CD4-positive, alpha-beta memory T cell (primary cell): ENCODE measurements at regions not wholly inside any gene's neighbourhood (a gene's known extent, or its start where the extent isn't known, plus 50 kb on each side); places are given as distances from the start of the nearest gene placed in this dataset.

Experiments
- CTCF ChIA-PET: fragments of 350-600 bp; sonication (Branson Sonifier 250); formaldehyde crosslinking; loops from one replicate; lab custom pipeline; 2021; ENCODE audit warnings: inconsistent platforms; ENCODE audit not compliant: partially characterized antibody; lab: Charles Lee
- POLR2A ChIA-PET: fragments of 350-600 bp; sonication (Branson Sonifier 250); formaldehyde crosslinking; loops from one replicate; lab custom pipeline; 2021; ENCODE audit not compliant: partially characterized antibody; lab: Charles Lee
- DNase-seq, 5 donors: peaks; one replicate each; pipeline versions ENCODE4 v3.0.0 to v3.0.0-alpha.2; 2020 to 2022; ENCODE audit warnings: mixed read lengths in 1 of 5
- H3K27ac ChIP-seq: one replicate; pipeline ENCODE4 v1.7.0; 2013; ENCODE audit warnings: low read depth, low read length
- H3K27me3 ChIP-seq: 2 replicates; pipeline ENCODE4 v1.7.0; 2013; ENCODE audit warnings: mild to moderate bottlenecking, low read length, moderate library complexity; ENCODE audit not compliant: insufficient read depth
- H3K36me3 ChIP-seq: 2 replicates; pipeline ENCODE4 v1.7.0; 2013; ENCODE audit warnings: mild to moderate bottlenecking, low read length, moderate library complexity; ENCODE audit not compliant: insufficient read depth
- H3K4me1 ChIP-seq: 2 replicates; pipeline ENCODE4 v1.7.0; 2013; ENCODE audit warnings: mild to moderate bottlenecking, low read length, moderate library complexity; ENCODE audit not compliant: insufficient read depth
- H3K4me3 ChIP-seq, 2 donors: one replicate each; pipeline ENCODE4 v1.7.0; 2013; ENCODE audit warnings: low read length in 2 of 2, mild to moderate bottlenecking in 1 of 2
- H3K9me3 ChIP-seq, 2 donors: one replicate each; pipeline ENCODE4 v1.7.0; 2013; ENCODE audit warnings: low read length in 2 of 2, control low read depth in 1 of 2; ENCODE audit not compliant: control insufficient read depth in 1 of 2
- H3K27ac Mint-ChIP-seq, 7 donors: one replicate each; pipeline ENCODE4 v1.8.0; 2020 to 2021; ENCODE audit warnings: mixed read lengths in 7 of 7, mild to moderate bottlenecking in 6 of 7, inconsistent platforms in 3 of 7, moderate library complexity in 3 of 7
- H3K27me3 Mint-ChIP-seq, 2 donors: one replicate each; pipeline ENCODE4 v1.8.0; 2020 to 2021; ENCODE audit warnings: mixed read lengths in 2 of 2
- H3K36me3 Mint-ChIP-seq, 2 donors: one replicate each; pipeline ENCODE4 v1.8.0; 2020 to 2021; ENCODE audit warnings: mixed read lengths in 2 of 2, inconsistent platforms in 1 of 2, mild to moderate bottlenecking in 1 of 2
- H3K4me1 Mint-ChIP-seq, 4 donors: one replicate each; pipeline ENCODE4 v1.8.0; 2020 to 2021; ENCODE audit warnings: mixed read lengths in 4 of 4, mild to moderate bottlenecking in 1 of 4
- H3K4me3 Mint-ChIP-seq, 8 donors: one replicate each; pipeline ENCODE4 v1.8.0; 2020 to 2021; ENCODE audit warnings: mixed read lengths in 8 of 8, mild to moderate bottlenecking in 7 of 8, moderate library complexity in 6 of 8, inconsistent platforms in 3 of 8
- H3K9me3 Mint-ChIP-seq, 8 donors: one replicate each; pipeline ENCODE4 v1.8.0; 2020 to 2021; ENCODE audit warnings: mixed read lengths in 8 of 8, mild to moderate bottlenecking in 5 of 8, inconsistent platforms in 3 of 8, moderate library complexity in 1 of 8
- intact Hi-C: fragments of 100-400 bp; cut with micrococcal nuclease; formaldehyde crosslinking; loops from one replicate; pipeline ENCODE4 v1.15.1; 2023

- Histone ChIP-seq H3K36me3 (no peaks in the 10 kb centered on the region), H3K4me1 (peaks cover 8% of the 10 kb centered on the region), H3K9me3 (no peaks in the 10 kb centered on the region), H3K27me3 (no peaks in the 10 kb centered on the region), H3K4me3 (no peak overlapping the region), H3K27ac (no peak overlapping the region)
- Mint-ChIP-seq H3K27ac (no peak overlapping the region), H3K27me3 (no peaks in the 10 kb centered on the region), H3K36me3 (no peaks in the 10 kb centered on the region), H3K4me3 (no peak overlapping the region), H3K4me1 (peaks cover 11 to 25% (median 16%) of the 10 kb centered on the region in 4 donors), H3K9me3 (no peaks in the 10 kb centered on the region)
- intact Hi-C loops = no loop called here
- ChIA-PET CTCF (no interaction called here), POLR2A (no interaction called here)
- DNase-seq = no peak
Measured at GRCh38 chr12:68498736-68499135, 112.0 kb upstream of the RAP1B start.

GRCh38 chr12:68499616-68500015, 111.1 kb upstream of the RAP1B start:
- H3K27ac Mint-ChIP-seq = no peak overlapping the region
- no peaks in the 10 kb centered on the region for H3K36me3 Mint-ChIP-seq
- H3K4me3 Mint-ChIP-seq = no peak overlapping the region
- Histone ChIP-seq H3K4me3 (no peak overlapping the region), H3K4me1 (peaks cover 8% of the 10 kb centered on the region), H3K36me3 (no peaks in the 10 kb centered on the region), H3K27me3 (no peaks in the 10 kb centered on the region), H3K27ac (no peak overlapping the region), H3K9me3 (no peaks in the 10 kb centered on the region)
- intact Hi-C loops = no loop called here
- H3K4me1 Mint-ChIP-seq = peaks cover 11 to 25% (median 16%) of the 10 kb centered on the region in 4 donors
- CTCF ChIA-PET = interaction anchor here (1.0 kb wide), 1 partner anchor 17 kb away, joined by 3 read pairs; no protein-coding TSS in a partner anchor
- H3K9me3 Mint-ChIP-seq = no peaks in the 10 kb centered on the region
- no peaks in the 10 kb centered on the region for H3K27me3 Mint-ChIP-seq
- POLR2A ChIA-PET = no interaction called here
- no peak for DNase-seq

DNA sequence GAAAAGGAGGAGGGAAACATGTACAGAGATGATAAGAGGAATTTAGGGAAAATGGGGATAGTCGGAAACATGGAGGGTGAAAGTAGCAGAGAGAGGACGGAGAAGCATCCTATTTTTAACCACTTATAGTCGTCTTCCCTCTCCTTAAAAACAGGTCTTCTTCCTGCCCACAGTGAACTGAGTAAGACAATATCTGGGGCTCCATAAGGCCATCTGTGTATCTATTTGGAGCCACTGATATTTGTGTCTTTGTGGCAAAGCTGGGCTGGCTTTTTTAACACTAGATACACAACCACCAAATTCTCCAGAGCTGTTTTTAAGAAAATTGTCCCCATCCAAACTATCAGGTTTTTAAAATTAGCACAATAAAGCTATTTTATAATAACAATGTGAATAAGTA, 109.5 kb upstream of the RAP1B start:
- ChIA-PET CTCF (no interaction called here), POLR2A (no interaction called here)
- Histone ChIP-seq H3K27ac (no peak overlapping the region), H3K4me3 (no peak overlapping the region), H3K36me3 (no peaks in the 10 kb centered on the region), H3K4me1 (peaks cover 8% of the 10 kb centered on the region), H3K9me3 (no peaks in the 10 kb centered on the region), H3K27me3 (no peaks in the 10 kb centered on the region)
- Mint-ChIP-seq H3K27me3 (peaks cover 0 to 1% of the 10 kb centered on the region in 2 donors), H3K9me3 (no peaks in the 10 kb centered on the region), H3K27ac (no peak overlapping the region), H3K4me3 (no peak overlapping the region), H3K4me1 (peaks cover 11 to 24% (median 16%) of the 10 kb centered on the region in 4 donors), H3K36me3 (no peaks in the 10 kb centered on the region)
- intact Hi-C loops = no loop called here
- DNase-seq = no peak

- POLR2A ChIA-PET = no interaction called here
- no peak overlapping the region for H3K4me3 ChIP-seq
Measured at GRCh38 chr12:68505970-68506369, 104.7 kb upstream of the RAP1B start.

DNA sequence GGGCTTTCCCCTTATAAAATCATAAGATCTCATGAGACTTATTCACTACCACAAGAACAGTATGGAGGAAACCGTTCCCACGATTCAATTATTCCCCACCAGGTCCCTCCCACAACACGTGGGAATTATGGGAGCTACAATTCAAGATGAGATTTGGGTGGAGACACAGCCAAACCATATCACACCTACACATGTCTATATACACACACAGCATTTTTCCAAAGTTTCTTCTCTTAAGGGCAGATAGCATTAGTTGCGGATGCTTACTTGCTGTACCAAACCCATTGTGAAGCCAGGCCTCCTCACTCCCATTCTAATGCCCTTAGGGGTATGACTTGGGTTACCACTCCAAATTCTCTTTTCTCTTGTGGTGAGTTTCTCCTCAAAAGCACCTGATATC, 104.1 kb upstream of the RAP1B start:
- Histone ChIP-seq H3K27me3 (no peaks in the 10 kb centered on the region), H3K27ac (no peak overlapping the region), H3K36me3 (no peaks in the 10 kb centered on the region), H3K4me1 (no peaks in the 10 kb centered on the region), H3K4me3 (no peak overlapping the region), H3K9me3 (no peaks in the 10 kb centered on the region)
- intact Hi-C loops = no loop called here
- Mint-ChIP-seq H3K4me3 (no peak overlapping the region), H3K4me1 (peaks cover 0 to 1% (median 0%) of the 10 kb centered on the region in 4 donors), H3K27ac (no peak overlapping the region), H3K27me3 (peaks cover 0 to 1% of the 10 kb centered on the region in 2 donors), H3K9me3 (no peaks in the 10 kb centered on the region), H3K36me3 (no peaks in the 10 kb centered on the region)
- CTCF ChIA-PET = no interaction called here
- no peak for DNase-seq
- POLR2A ChIA-PET = no interaction called here

More at GRCh38 chr12:68505970-68506369, 104.7 kb upstream of the RAP1B start:
- intact Hi-C loops = no loop called here
- no peak overlapping the region for H3K27ac ChIP-seq
- DNase-seq = no peak
- H3K4me1 Mint-ChIP-seq = peaks cover 0 to 1% (median 0%) of the 10 kb centered on the region in 4 donors
- H3K27me3 ChIP-seq = no peaks in the 10 kb centered on the region
- CTCF ChIA-PET = no interaction called here
- no peaks in the 10 kb centered on the region for H3K36me3 ChIP-seq
- H3K36me3 Mint-ChIP-seq = no peaks in the 10 kb centered on the region
- H3K9me3 Mint-ChIP-seq = no peaks in the 10 kb centered on the region
- no peaks in the 10 kb centered on the region for H3K4me1 ChIP-seq
- H3K27ac Mint-ChIP-seq = no peak overlapping the region
- H3K27me3 Mint-ChIP-seq = peaks cover 0 to 1% of the 10 kb centered on the region in 2 donors
- H3K4me3 Mint-ChIP-seq = no peak overlapping the region
- H3K9me3 ChIP-seq = no peaks in the 10 kb centered on the region

- no peak overlapping the region for H3K27ac ChIP-seq
- Mint-ChIP-seq H3K4me3 (no peak overlapping the region), H3K27me3 (peaks cover 0 to 1% of the 10 kb centered on the region in 2 donors), H3K27ac (no peak overlapping the region), H3K4me1 (peaks cover 0 to 1% (median 0%) of the 10 kb centered on the region in 4 donors), H3K36me3 (no peaks in the 10 kb centered on the region), H3K9me3 (no peaks in the 10 kb centered on the region)
- POLR2A ChIA-PET = no interaction called here
- no peaks in the 10 kb centered on the region for H3K27me3 ChIP-seq
- no peak for DNase-seq
- CTCF ChIA-PET = interaction anchor here (1.0 kb wide), 1 partner anchor 148 kb away, joined by 3 read pairs; no protein-coding TSS in a partner anchor
- no peaks in the 10 kb centered on the region for H3K36me3 ChIP-seq
- H3K4me1 ChIP-seq = no peaks in the 10 kb centered on the region
- intact Hi-C loops = no loop called here
- no peak overlapping the region for H3K4me3 ChIP-seq
- H3K9me3 ChIP-seq = no peaks in the 10 kb centered on the region
Measured at GRCh38 chr12:68507657-68508056, 103.0 kb upstream of the RAP1B start.

DNA sequence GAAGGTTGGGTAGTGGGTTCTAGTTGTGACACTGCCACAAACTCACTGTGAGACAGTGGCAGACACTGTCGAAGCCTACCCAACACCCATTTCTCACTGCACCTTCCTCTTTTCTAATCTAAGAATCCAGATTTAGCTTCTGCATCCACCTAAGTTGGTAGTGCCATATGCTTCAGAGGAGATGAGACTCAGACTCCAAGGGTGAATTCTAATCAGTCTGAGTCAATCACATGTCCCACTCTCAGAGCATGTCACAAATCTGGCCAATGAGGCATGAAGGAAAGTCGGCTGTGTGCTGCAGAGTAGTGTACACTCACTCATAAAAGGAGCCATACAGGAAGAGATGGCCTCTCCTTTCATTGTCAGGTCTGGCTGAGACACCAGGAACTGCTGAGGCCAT, 102.1 kb upstream of the RAP1B start:
- Mint-ChIP-seq H3K4me1 (peaks cover 0 to 1% (median 0%) of the 10 kb centered on the region in 4 donors), H3K9me3 (no peaks in the 10 kb centered on the region), H3K4me3 (no peak overlapping the region), H3K27me3 (peaks cover 0 to 1% of the 10 kb centered on the region in 2 donors), H3K27ac (no peak overlapping the region), H3K36me3 (no peaks in the 10 kb centered on the region)
- Histone ChIP-seq H3K4me1 (no peaks in the 10 kb centered on the region), H3K27me3 (no peaks in the 10 kb centered on the region), H3K36me3 (no peaks in the 10 kb centered on the region), H3K4me3 (no peak overlapping the region), H3K9me3 (no peaks in the 10 kb centered on the region), H3K27ac (no peak overlapping the region)
- CTCF ChIA-PET = interaction anchor here (1.0 kb wide), 1 partner anchor 149 kb away, joined by 3 read pairs; no protein-coding TSS in a partner anchor
- no peak for DNase-seq
- POLR2A ChIA-PET = no interaction called here
- intact Hi-C loops = no loop called here

GRCh38 chr12:68509242-68509641, 101.5 kb upstream of the RAP1B start:
- H3K36me3 ChIP-seq = no peaks in the 10 kb centered on the region
- H3K27ac ChIP-seq = no peak overlapping the region
- no peaks in the 10 kb centered on the region for H3K9me3 ChIP-seq
- Mint-ChIP-seq H3K27me3 (peaks cover 0 to 1% of the 10 kb centered on the region in 2 donors), H3K9me3 (no peaks in the 10 kb centered on the region), H3K27ac (no peak overlapping the region), H3K36me3 (no peaks in the 10 kb centered on the region), H3K4me1 (peaks cover 0 to 1% (median 0%) of the 10 kb centered on the region in 4 donors), H3K4me3 (no peak overlapping the region)
- intact Hi-C loops = no loop called here
- no peak for DNase-seq
- H3K4me3 ChIP-seq = no peak overlapping the region
- no peaks in the 10 kb centered on the region for H3K27me3 ChIP-seq
- POLR2A ChIA-PET = no interaction called here
- CTCF ChIA-PET = no interaction called here
- H3K4me1 ChIP-seq = no peaks in the 10 kb centered on the region
